ENCODE measurements at regions not wholly inside any gene's neighbourhood (a gene's known extent, or its start where the extent isn't known, plus 50 kb on each side); places are given as distances from the start of the nearest gene placed in this dataset.

DNA sequence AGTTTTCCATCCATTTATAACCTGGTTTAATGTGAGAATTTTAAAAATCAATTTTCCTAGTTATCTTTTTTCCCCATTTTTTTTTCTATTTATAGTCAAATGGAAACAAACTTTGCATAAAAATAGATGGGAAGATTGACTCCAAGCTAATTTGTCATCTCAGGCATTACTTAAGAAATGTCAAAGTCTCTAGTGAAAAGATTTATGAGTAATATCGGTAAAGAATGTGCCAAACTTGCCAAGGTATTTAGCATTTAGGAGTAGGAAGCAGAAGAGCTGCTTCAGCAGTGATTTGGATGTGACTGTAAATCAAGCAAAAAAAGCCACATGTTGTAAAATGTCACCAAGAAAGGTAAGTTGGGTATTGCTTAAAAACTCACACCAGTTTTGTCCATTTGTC lies 108.6 kb downstream of the LACC1 start:
- Mint-ChIP-seq H3K27me3 (ENCODE audit: low read depth) (no peaks in the 10 kb centered on the region), H3K27ac (ENCODE audit: unreplicated experiment) (no peak overlapping the region), H3K4me1 (peaks cover 25% of the 10 kb centered on the region), H3K9me3 (no peaks in the 10 kb centered on the region), H3K36me3 (ENCODE audit: low read depth) (no peaks in the 10 kb centered on the region), H3K4me3 (no peak overlapping the region)
- TF ChIP-seq, protein P1, sequence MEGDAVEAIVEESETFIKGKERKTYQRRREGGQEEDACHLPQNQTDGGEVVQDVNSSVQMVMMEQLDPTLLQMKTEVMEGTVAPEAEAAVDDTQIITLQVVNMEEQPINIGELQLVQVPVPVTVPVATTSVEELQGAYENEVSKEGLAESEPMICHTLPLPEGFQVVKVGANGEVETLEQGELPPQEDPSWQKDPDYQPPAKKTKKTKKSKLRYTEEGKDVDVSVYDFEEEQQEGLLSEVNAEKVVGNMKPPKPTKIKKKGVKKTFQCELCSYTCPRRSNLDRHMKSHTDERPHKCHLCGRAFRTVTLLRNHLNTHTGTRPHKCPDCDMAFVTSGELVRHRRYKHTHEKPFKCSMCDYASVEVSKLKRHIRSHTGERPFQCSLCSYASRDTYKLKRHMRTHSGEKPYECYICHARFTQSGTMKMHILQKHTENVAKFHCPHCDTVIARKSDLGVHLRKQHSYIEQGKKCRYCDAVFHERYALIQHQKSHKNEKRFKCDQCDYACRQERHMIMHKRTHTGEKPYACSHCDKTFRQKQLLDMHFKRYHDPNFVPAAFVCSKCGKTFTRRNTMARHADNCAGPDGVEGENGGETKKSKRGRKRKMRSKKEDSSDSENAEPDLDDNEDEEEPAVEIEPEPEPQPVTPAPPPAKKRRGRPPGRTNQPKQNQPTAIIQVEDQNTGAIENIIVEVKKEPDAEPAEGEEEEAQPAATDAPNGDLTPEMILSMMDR (conservative IDR thresholded peaks at IDR 0.05) = no peak
- DNase-seq (ENCODE audit: low read depth, low spot score) = no peak

DNA sequence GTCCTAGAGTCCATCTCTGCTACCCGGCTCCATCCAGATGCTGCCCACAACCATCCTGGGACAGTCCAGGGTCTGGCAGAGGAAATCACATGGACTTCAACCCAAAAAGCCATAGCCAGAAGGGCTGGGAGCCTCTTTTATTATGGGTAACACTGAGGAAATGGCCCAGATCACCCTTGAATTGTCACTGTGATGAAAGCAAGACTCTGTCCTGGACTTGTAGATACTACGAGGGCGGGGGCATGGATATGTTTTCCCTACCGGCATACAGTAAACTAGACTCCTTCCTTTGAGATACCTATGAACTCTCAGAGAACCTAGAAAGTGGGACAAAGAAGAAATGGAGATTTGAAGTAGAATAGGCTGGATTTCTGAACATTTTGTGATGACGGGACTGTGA lies 110.3 kb downstream of the LACC1 start:
- H3K4me3 Mint-ChIP-seq = no peak overlapping the region
- H3K4me1 Mint-ChIP-seq = peaks cover 13% of the 10 kb centered on the region
- H3K9me3 Mint-ChIP-seq = peaks cover 5% of the 10 kb centered on the region
- H3K27ac Mint-ChIP-seq (ENCODE audit: unreplicated experiment) = no peak overlapping the region
- H3K36me3 Mint-ChIP-seq (ENCODE audit: low read depth) = no peaks in the 10 kb centered on the region
- TF ChIP-seq, protein P1 (conservative IDR thresholded peaks at IDR 0.05) = no peak
- H3K27me3 Mint-ChIP-seq (ENCODE audit: low read depth) = no peaks in the 10 kb centered on the region
- no peak for DNase-seq (ENCODE audit: low read depth, low spot score)

DNA sequence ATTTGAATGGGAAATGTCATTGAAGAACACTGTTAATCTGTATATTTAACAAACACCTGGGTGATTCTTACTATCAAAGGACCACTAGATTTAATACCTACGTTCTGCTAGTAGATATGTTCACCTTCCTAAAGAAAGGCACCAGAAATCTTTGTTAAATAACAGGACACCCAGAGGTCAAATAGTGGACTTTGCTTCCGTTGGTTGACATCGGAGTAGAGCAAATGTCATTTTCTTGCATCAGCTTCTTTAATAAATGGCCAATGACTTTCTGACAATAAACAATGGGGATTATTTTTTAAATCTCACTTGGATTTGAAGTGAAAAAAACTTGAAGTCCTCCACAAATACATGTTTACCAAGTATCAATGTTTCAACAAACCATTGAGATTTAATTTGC lies 111.1 kb downstream of the LACC1 start:
- Mint-ChIP-seq H3K9me3 (peaks cover 7% of the 10 kb centered on the region), H3K27ac (ENCODE audit: unreplicated experiment) (no peak overlapping the region), H3K4me1 (peaks cover 11% of the 10 kb centered on the region), H3K36me3 (ENCODE audit: low read depth) (no peaks in the 10 kb centered on the region), H3K4me3 (no peak overlapping the region), H3K27me3 (ENCODE audit: low read depth) (no peaks in the 10 kb centered on the region)
- TF ChIP-seq, protein P1 (conservative IDR thresholded peaks at IDR 0.05) = no peak
- no peak for DNase-seq (ENCODE audit: low read depth, low spot score)

DNA sequence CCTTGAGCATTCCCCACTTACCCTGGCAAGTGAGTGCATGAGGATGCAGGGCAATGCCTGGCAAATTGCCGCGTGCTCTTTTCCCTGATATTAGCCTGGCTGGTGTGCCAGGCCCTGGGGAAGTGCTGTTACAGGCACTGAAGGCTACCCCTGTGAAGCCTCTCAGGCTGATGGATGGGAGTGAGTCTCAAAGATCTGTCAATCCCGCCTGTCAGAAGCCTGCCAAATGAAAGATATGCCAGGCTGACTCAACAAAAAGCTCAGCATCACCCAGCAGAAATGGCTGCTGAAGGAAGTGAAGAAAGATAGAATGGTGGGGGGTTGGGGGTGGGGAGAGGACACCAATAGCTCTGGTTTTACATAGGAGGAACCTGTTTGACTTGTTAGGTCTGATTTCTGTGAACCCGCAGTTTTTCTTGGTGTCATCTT lies 112.1 kb downstream of the LACC1 start:
- Mint-ChIP-seq H3K27me3 (ENCODE audit: low read depth) (no peaks in the 10 kb centered on the region), H3K4me3 (no peak overlapping the region), H3K9me3 (peaks cover 8% of the 10 kb centered on the region), H3K27ac (ENCODE audit: unreplicated experiment) (no peak overlapping the region), H3K4me1 (peaks cover 5% of the 10 kb centered on the region), H3K36me3 (ENCODE audit: low read depth) (no peaks in the 10 kb centered on the region)
- DNase-seq (ENCODE audit: low read depth, low spot score) = no peak
- TF ChIP-seq, protein P1 (conservative IDR thresholded peaks at IDR 0.05) = no peak

DNA sequence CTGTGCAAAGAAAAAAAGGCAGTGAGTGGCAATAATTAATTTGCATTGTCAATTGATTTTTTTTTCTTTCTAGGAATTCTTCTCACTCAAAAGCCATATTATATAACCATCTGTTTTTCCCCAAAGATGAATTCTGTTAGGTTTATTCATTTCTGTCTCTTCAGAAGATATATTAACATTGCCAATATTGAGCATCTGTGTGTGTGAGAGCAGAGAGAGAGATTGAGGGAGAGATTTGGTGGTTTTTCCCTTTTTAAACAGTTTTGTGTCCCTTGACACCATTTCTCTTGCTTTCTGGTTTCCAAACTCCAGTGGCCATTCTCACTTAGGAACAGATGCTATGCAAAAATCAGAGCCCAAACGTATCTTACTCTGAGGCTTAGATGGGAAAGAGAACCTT lies 112.5 kb downstream of the LACC1 start:
- Mint-ChIP-seq H3K27ac (ENCODE audit: unreplicated experiment) (no peak overlapping the region), H3K4me3 (no peak overlapping the region), H3K9me3 (peaks cover 8% of the 10 kb centered on the region), H3K27me3 (ENCODE audit: low read depth) (no peaks in the 10 kb centered on the region), H3K4me1 (peaks cover 5% of the 10 kb centered on the region), H3K36me3 (ENCODE audit: low read depth) (no peaks in the 10 kb centered on the region)
- DNase-seq (ENCODE audit: low read depth, low spot score) = no peak
- TF ChIP-seq, protein P1 (conservative IDR thresholded peaks at IDR 0.05) = no peak
